ENCODE measurements at regions not wholly inside any gene's neighbourhood (a gene's known extent, or its start where the extent isn't known, plus 50 kb on each side); places are given as distances from the start of the nearest gene placed in this dataset.

- DNase-seq: no peak
These were observed 70.6 kb upstream of the KLF7 start for GRCh38 chr2:207236156-207236935.

DNA sequence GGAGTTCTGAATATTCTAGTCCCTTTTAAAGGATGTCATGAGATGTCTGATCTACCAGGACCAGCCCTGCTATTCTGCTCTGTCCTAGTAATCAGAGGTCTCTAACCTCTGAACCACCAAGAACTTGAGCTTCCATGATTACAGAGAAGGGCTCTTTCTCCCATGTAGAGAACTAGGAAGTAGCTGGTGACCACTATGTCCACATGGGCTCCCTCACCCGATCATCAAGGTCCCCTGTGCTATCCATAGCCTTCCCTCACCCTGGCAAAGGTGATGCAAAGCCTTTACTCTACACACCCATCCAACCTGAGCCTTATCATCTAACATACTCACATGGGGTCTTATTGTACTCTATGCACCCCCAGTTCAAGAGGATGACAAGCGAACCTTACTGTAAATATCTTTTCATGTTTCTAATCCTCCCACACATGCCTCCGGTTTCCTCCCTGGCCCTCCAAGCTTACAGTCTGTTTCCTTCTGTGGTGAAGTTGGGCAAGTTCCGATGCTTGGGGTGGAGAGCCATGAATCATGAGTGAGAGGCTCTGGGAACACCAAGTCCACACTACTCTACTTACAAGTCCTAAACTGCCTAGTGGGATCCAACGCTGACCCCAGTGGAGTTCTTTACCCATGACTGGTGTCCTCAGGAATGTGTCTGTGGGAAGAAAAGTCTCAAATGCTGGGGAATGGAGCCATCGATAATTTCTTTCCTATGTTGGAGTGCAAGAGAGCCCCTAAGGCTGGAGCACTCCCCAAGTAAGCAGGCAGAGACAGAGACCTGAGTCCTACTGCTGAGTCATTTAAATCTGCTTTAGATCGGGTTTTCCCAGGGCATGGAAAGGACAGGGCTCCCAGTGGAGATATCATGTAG, 73.3 kb upstream of the KLF7 start:
- DNase-seq: peak; percentile 23

DNA sequence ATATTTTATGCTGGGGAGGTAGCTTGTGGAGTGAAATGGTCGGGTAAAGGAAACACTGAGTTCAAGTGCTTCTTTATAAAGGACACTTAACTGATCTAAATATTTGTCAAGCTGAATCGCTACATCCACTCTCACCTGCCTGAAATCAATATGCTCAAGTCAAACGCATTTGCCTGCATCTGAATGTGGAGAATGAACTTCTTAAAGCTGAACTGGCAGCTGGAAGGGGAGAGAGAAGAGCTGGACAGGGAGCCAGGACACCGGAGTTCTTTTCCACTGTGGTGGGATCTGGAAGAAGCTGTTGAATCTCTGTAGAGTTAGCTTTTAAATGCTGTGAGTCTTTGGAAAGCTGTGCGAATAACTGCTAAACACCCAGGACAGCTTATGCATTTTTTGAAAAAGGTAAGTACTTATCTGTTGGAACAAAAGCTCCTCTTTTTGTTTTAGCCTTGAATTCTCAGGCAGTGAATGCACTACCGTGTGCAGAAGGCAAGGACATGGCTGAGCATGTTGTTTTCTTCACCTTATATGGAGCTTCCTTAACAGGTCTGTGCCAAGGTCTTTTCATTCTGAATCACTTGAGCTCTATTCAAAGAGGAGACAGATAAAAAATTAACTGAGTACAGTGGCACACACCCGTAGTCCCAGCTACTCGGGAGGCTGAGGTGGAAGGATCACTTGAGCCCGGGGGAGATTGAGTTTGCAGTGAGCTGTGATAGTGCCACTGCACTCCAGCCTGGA, 74.2 kb upstream of the KLF7 start:
- no peak for DNase-seq

- no peak for DNase-seq
These were observed 74.9 kb upstream of the KLF7 start for GRCh38 chr2:207240649-207241048.

- no peak for DNase-seq
These were observed 75.5 kb upstream of the KLF7 start for GRCh38 chr2:207241198-207241597.

- DNase-seq: no peak
These were observed 77.9 kb upstream of the KLF7 start for GRCh38 chr2:207243601-207244000.

- no peak for DNase-seq
These were observed 79.5 kb upstream of the KLF7 start for GRCh38 chr2:207244971-207245925.

DNA sequence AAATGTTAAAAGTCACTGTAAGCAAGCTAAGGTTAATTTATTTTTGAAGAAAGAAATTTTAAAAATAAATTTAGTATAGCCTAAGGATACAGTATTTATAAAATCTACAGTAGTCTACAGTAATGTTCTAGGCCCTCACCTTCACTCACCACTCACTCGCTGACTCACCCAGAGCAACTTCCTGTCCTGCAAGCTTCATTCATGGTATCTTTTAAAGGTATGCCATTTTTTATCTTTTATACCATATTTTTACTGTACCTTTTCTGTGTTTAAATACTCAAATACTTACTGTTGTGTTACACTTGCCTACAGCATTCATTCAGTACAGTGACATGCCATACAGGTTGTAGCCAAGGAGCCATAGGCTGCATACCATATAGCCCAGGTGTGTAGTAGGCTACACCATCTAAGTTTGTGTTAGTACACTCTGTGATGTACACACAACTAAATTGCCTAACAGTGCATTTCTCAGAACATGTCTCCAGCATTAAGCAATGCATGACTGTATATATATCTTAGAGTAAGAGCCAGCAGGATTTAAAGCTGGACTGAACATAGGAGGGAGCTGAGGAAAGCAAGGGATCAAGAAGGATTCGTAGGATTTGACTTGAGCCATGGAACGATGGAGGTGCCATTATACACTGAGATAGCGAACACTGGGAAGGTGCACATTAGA, 83.1 kb upstream of the KLF7 start:
- DNase-seq: no peak

DNA sequence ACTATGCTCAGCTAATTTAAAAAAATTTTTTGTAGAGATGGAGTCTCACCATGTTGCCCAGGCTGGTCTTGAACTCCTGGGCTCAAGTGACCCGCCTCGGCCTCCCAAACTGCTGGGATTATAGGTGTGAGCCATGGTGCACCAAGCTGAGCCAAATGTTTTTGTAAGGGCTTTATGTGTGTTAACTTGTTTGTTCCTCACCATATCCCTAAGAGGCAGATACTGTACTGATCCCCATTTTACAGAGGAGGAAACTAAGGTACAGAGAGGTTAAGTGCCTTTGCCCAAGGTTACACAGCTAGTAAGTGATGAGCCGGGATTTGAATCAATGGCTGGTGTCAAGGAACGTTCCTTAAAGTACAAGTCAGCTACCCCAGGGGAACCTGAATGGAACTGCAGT, 85.3 kb upstream of the KLF7 start:
- DNase-seq: no peak

GRCh38 chr2:207251573-207252192, 85.9 kb upstream of the KLF7 start:
- DNase-seq: no peak

DNA sequence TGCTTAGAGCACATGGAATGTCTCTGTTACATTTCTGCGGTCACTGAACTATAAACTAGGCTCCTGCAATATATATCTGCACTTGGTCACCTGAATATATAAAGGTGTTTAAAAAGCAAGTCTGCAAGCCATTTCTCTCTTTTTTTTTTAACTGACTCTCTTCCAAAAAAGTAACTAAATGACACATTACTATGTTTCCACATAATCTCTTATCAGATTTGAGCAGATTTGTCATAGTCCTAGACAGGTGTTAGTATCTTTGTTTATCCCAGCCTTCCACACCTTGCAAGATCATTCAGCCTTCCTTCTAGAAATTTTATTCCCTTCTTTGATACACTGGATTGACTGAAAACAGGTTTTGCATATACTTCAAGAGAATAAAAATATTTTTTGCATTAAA, 86.7 kb upstream of the KLF7 start:
- no peak for DNase-seq

GRCh38 chr2:207252979-207253645, 87.4 kb upstream of the KLF7 start:
- no peak for DNase-seq

GRCh38 chr2:207253666-207254345, 88.1 kb upstream of the KLF7 start:
- DNase-seq: no peak

DNA sequence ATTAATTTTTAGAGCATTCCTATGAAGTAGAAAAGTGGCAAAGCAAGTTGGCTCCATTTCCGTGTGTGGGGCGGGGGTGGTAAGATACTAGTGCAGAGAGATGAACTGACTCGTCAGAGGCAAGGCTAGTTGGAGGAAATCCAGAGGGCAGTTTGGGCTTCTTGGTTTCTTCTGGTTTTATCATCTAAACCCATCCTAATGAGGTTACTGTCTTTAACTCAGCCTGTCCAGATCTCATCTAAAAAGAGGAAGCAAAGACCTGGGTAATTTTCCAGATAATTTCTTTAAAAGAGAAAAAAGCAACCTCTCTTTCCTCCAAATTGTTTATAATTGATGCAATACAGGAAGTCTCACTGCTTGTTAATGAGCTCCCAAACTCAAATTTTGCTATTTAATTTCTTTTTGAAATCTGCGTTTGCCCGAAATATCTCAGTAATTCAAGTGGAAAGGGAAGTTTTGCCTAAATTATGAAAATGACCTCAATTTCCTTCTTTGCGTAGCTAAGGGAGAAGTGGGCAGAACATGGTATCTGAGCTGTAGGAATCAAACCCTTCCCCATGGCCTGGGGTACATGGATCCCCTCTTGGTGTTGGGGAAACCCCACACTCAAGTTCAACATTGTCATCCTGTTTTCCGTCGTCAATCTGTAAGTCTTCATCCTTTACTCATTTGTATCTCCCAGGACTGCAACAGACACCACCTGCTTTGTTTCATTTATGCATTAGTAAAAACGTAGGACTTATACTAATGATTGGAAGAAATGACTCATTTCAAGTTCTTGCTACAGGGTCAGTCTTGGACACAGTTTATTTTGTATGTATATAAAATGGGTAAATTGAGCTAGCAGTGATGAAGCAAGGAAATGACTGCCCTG, 89.1 kb upstream of the KLF7 start:
- DNase-seq: no peak

GRCh38 chr2:207255565-207256470, 90.1 kb upstream of the KLF7 start:
- DNase-seq: no peak

GRCh38 chr2:207256476-207257207, 90.9 kb upstream of the KLF7 start:
- DNase-seq: no peak

Data from activated CD8-positive, alpha-beta memory T cell treated with anti-CD3 and anti-CD28 coated beads, Interleukin-2, amount 50 U/mL, for 4 hours (primary cell).